Rectal smooth muscle tissue (tissue), 1 donor: ENCODE measurements at regions not wholly inside any gene's neighbourhood (a gene's known extent, or its start where the extent isn't known, plus 50 kb on each side); places are given as distances from the start of the nearest gene placed in this dataset.
"Not testable (repeated sequence)": the region's sequence is repeated elsewhere in the genome, so short reads cannot be mapped to it uniquely, and the experiment has no call there.

Experiments
- H3K27ac ChIP-seq: one replicate; pipeline ENCODE4 v1.7.0; 2013; ENCODE audit warnings: low read depth, low read length, inconsistent platforms
- H3K27me3 ChIP-seq: one replicate; pipeline ENCODE4 v1.7.0; 2013; ENCODE audit warnings: low read length; ENCODE audit not compliant: control insufficient read depth, insufficient read depth
- H3K36me3 ChIP-seq: one replicate; pipeline ENCODE4 v1.7.0; 2013; ENCODE audit warnings: low read length; ENCODE audit not compliant: control insufficient read depth, insufficient read depth
- H3K4me1 ChIP-seq: one replicate; pipeline ENCODE4 v1.7.0; 2013; ENCODE audit warnings: low read length; ENCODE audit not compliant: control insufficient read depth, insufficient read depth
- H3K4me3 ChIP-seq: one replicate; pipeline ENCODE4 v1.7.0; 2013; ENCODE audit warnings: low read length
- H3K9ac ChIP-seq: one replicate; pipeline ENCODE4 v1.7.0; 2013; ENCODE audit warnings: low read length

GRCh38 chr13:39931505-39931904 is 276.0 kb downstream of the COG6 start:
- Histone ChIP-seq H3K27ac (no peak overlapping the region), H3K4me3 (no peak overlapping the region), H3K4me1 (no peaks in the 10 kb centered on the region), H3K27me3 (no peaks in the 10 kb centered on the region), H3K36me3 (no peaks in the 10 kb centered on the region), H3K9ac (no peak overlapping the region)

GRCh38 chr13:39932514-39932913 is 277.1 kb downstream of the COG6 start:
- not testable (repeated sequence) for H3K27me3 ChIP-seq, H3K27ac ChIP-seq, H3K4me1 ChIP-seq, H3K4me3 ChIP-seq, H3K36me3 ChIP-seq, H3K9ac ChIP-seq

- Histone ChIP-seq H3K4me3 (no peak overlapping the region), H3K27ac (no peak overlapping the region), H3K27me3 (no peaks in the 10 kb centered on the region), H3K9ac (no peak overlapping the region), H3K36me3 (no peaks in the 10 kb centered on the region), H3K4me1 (no peaks in the 10 kb centered on the region)
Observed at GRCh38 chr13:39935155-39935554, 279.7 kb downstream of the COG6 start.

- H3K27ac ChIP-seq = no peak overlapping the region
- no peak overlapping the region for H3K4me3 ChIP-seq
- no peaks in the 10 kb centered on the region for H3K4me1 ChIP-seq
- H3K9ac ChIP-seq = no peak overlapping the region
- no peaks in the 10 kb centered on the region for H3K27me3 ChIP-seq
- no peaks in the 10 kb centered on the region for H3K36me3 ChIP-seq
Observed at GRCh38 chr13:39938596-39938995, 283.1 kb downstream of the COG6 start.

- H3K27me3 ChIP-seq = no peaks in the 10 kb centered on the region
- no peaks in the 10 kb centered on the region for H3K36me3 ChIP-seq
- no peak overlapping the region for H3K27ac ChIP-seq
- H3K4me1 ChIP-seq = no peaks in the 10 kb centered on the region
- H3K9ac ChIP-seq = no peak overlapping the region
- H3K4me3 ChIP-seq = no peak overlapping the region
Observed at GRCh38 chr13:39941236-39941635, 285.8 kb downstream of the COG6 start.

- no peaks in the 10 kb centered on the region for H3K27me3 ChIP-seq
- H3K27ac ChIP-seq = no peak overlapping the region
- H3K36me3 ChIP-seq = no peaks in the 10 kb centered on the region
Observed at GRCh38 chr13:39941911-39942551, 286.6 kb downstream of the COG6 start.

GRCh38 chr13:39942552-39943273 is 287.3 kb downstream of the COG6 start:
- no peaks in the 10 kb centered on the region for H3K27me3 ChIP-seq
- no peaks in the 10 kb centered on the region for H3K36me3 ChIP-seq
- no peak overlapping the region for H3K27ac ChIP-seq
- H3K4me3 ChIP-seq = no peak overlapping the region
- no peak overlapping the region for H3K9ac ChIP-seq
- no peaks in the 10 kb centered on the region for H3K4me1 ChIP-seq

More at GRCh38 chr13:39941911-39942551, 286.6 kb downstream of the COG6 start:
- H3K4me1 ChIP-seq = no peaks in the 10 kb centered on the region
- no peak overlapping the region for H3K4me3 ChIP-seq
- H3K9ac ChIP-seq = no peak overlapping the region

GRCh38 chr13:39943711-39944110 is 288.2 kb downstream of the COG6 start:
- no peak overlapping the region for H3K9ac ChIP-seq
- H3K27me3 ChIP-seq = no peaks in the 10 kb centered on the region
- H3K4me3 ChIP-seq = no peak overlapping the region
- H3K36me3 ChIP-seq = no peaks in the 10 kb centered on the region
- no peak overlapping the region for H3K27ac ChIP-seq
- no peaks in the 10 kb centered on the region for H3K4me1 ChIP-seq

GRCh38 chr13:39945226-39945625 is 289.8 kb downstream of the COG6 start:
- Histone ChIP-seq H3K4me1 (no peaks in the 10 kb centered on the region), H3K27me3 (no peaks in the 10 kb centered on the region), H3K36me3 (no peaks in the 10 kb centered on the region), H3K27ac (no peak overlapping the region), H3K4me3 (no peak overlapping the region), H3K9ac (no peak overlapping the region)

- no peaks in the 10 kb centered on the region for H3K4me1 ChIP-seq
- no peak overlapping the region for H3K4me3 ChIP-seq
- no peak overlapping the region for H3K27ac ChIP-seq
- no peaks in the 10 kb centered on the region for H3K36me3 ChIP-seq
- no peaks in the 10 kb centered on the region for H3K27me3 ChIP-seq
- H3K9ac ChIP-seq = no peak overlapping the region
Observed at GRCh38 chr13:39946769-39947168, 291.3 kb downstream of the COG6 start.

GRCh38 chr13:39951301-39951700 is 295.8 kb downstream of the COG6 start:
- no peaks in the 10 kb centered on the region for H3K27me3 ChIP-seq
- H3K9ac ChIP-seq = no peak overlapping the region
- no peak overlapping the region for H3K27ac ChIP-seq
- no peaks in the 10 kb centered on the region for H3K4me1 ChIP-seq
- H3K4me3 ChIP-seq = no peak overlapping the region
- no peaks in the 10 kb centered on the region for H3K36me3 ChIP-seq

- no peaks in the 10 kb centered on the region for H3K36me3 ChIP-seq
- no peaks in the 10 kb centered on the region for H3K4me1 ChIP-seq
Observed at GRCh38 chr13:39952249-39953233, 297.1 kb downstream of the COG6 start.

More at GRCh38 chr13:39952249-39953233, 297.1 kb downstream of the COG6 start:
- Histone ChIP-seq H3K27me3 (peaks cover 2% of the 10 kb centered on the region), H3K9ac (no peak overlapping the region), H3K27ac (no peak overlapping the region), H3K4me3 (no peak overlapping the region)
